Sciatic nerve (tissue), 2 donors: ENCODE measurements at regions not wholly inside any gene's neighbourhood (a gene's known extent, or its start where the extent isn't known, plus 50 kb on each side); places are given as distances from the start of the nearest gene placed in this dataset. TPM values are rescaled to one million over a fixed set of nuclear protein-coding genes. Genes with fewer than 3 reads are reported as not detected.
"Not testable (repeated sequence)": the region's sequence is repeated elsewhere in the genome, so short reads cannot be mapped to it uniquely, and the experiment has no call there.

ENCODE experiments used
- ATAC-seq: fragments of 200-7000 bp; cut with Tn5 transposase; one replicate; pipeline ENCODE4 v1.9.1; 2020; ENCODE audit warnings: mild to moderate bottlenecking, moderate library complexity
- DNase-seq: peaks from one replicate; pipeline ENCODE4 v3.0.0-alpha.2; 2020; ENCODE audit warnings: low spot score
- intact Hi-C: fragments of 100-400 bp; cut with DNase I; formaldehyde crosslinking; loops from one replicate; pipeline ENCODE4 v1.14.2; 2022
- microRNA-seq: library from miRNA; unstranded; fragments of <30 nt; microRNA quantifications from one replicate; pipeline ENCODE4 v1.2.0, GENCODE V29; 2020
- donor health status: DM: no; HTN: no; CAD: no.
- donor health status: DM: no; HTN: no; CAD: no.

DNA sequence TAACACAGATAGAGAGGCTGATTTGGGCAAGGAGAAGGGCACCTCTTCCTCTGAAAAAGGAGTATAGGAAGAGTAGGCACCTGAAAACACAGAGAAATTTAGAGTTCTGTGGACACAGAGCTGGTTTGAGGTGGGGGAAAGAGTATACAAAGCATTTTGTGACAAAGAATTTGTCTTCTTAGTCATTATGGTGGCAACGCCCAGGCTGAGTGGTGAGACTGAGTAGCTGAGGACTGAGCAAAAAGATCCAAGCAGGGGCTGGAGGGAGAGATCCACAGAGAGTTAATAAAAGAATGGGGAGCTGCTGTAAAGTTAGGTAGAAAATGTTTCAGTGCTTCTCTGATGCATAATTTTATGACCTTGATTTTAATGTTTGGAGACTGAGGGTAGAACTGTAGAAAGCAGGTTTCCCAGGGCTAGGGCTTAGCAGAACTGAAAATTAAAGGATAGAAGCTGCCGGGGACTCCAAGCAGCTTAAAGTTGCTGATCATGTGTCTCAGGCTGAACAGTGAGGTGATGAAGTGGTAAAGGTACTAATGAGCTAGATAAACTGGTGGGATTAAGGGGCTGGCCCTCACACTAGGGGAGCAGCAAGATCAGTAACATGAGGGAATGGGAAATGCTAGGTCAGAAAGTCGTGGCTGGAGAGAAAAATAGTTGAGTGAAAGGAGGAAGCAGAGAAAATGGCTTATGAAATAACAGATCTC lies 118.9 kb downstream of the CEP44 start:
- intact Hi-C loops: no loop called here
- no peak for DNase-seq
- no peak for ATAC-seq

DNA sequence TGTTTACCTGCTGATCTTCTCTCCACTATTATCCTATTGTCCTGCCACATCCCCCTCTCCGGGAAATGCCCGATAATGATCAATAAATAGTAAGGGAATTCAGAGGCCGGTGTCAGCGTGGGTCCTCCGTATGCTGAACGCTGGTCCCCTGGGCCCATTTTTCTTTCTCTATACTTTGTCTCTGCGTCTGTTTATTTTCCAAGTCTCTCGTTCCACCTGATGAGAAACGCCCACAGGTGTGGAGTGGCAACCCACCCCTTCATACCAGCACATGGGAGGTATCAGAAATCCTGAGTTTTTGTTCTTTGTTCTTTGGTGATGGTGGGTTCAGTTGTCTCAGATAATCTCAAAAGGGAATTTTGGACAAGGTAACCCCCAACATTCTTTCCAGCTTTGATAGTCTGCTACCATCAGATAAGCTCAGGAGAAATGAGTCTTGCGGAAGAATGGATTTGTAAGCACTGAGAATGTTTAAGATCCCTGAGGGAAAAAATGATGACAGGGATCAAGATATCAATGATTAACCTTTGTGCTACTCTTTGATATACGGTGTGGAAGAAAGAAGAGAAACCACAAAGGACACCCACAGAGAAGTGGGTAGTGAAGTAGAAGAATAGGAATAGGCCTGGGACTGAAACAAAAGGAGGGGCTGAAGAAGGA lies 117.9 kb downstream of the CEP44 start:
- intact Hi-C loops: no loop called here
- no peak for ATAC-seq
- no peak for DNase-seq

DNA sequence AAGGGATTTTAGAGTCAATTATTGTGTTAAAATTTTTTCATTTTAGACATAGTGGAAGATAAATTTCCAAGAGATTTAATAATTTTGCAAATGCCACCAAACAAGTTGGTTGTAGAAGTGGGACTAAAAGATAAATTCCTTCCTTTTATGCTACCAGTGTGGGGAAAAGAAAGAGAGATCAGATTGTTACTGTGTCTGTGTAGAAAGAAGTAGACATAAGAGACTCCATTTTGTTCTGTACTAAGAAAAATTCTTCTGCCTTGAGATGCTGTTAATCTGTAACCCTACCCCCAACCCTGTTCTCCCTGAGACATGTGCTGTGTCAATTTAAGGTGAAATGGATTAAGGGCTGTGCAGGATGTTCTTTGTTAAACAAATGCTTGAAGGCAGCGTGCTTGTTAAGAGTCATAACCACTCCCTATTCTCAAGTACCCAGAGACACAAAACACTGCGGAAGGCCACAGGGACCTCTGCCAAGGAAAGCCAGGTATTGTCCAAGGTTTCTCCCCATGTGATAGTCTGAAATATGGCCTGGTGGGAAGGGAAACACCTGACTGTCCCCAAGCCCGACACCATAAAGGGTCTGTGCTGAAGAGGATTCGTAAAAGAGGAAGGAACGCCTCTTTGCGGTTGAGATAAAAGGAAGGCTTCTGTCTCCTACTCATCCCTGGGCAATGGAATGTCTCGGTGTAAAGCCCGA lies 117.0 kb downstream of the CEP44 start:
- ATAC-seq, DNase-seq, intact Hi-C loops: not testable (repeated sequence)

- peak; percentile 44 for ATAC-seq
- intact Hi-C loops: no loop called here
- DNase-seq: no peak
Measured at GRCh38 chr4:174398728-174399127, 115.0 kb downstream of the CEP44 start.

- DNase-seq (no peak), ATAC-seq (no peak)
- intact Hi-C loops: no loop called here
Measured at GRCh38 chr4:174397366-174398155, 113.8 kb downstream of the CEP44 start.

DNA sequence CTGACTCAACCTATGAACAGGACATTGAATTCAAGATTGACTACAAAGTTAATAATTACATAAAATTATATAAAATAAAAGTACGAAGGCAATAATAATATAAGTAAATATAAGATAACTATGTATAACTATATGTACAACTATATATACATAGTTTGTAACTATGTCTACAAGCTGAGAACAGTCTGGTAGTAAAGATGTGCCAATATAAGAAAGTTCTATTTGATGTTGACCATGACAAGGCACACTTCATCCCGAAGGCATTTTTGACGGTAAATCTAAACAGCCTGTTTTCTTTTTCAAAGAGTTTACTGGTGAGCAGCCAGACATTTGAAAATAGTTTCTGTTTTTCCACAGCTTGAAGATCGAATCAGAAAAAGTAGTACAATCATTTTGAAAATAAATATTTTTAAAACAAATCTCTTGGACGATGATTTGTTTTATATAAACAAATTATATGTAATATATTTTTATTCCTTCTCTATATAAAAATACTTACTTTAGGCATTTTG lies 112.9 kb downstream of the CEP44 start:
- no peak for DNase-seq
- intact Hi-C loops: no loop called here
- ATAC-seq: no peak

GRCh38 chr4:174394915-174395314 lies 111.2 kb downstream of the CEP44 start:
- intact Hi-C loops: no loop called here
- DNase-seq (no peak), ATAC-seq (no peak)

DNA sequence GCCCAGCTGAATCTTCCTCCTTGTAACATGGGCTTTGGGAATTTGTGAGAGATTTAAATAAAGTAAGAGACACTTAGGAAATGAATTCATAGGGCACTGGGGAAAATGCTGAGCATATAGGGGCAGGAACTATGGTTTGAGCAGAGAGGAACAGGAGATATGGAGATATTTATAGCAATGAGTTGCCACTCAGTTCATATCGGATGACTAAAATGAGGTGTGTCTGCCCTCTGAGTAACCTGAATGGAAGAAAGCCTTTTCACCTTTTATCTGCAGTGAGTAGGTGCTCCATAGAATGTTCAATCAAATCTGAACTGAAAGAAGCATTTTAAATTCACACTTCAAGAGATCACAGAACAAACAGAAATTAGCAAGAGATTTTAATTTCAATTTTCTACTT lies 105.7 kb downstream of the CEP44 start:
- intact Hi-C loops: no loop called here
- ATAC-seq: no peak
- DNase-seq: no peak

- DNase-seq: no peak
- ATAC-seq: peak; percentile 55
- intact Hi-C loops: no loop called here
Measured at GRCh38 chr4:174388461-174389145, 104.9 kb downstream of the CEP44 start.

GRCh38 chr4:174387721-174388120 lies 104.0 kb downstream of the CEP44 start:
- intact Hi-C loops: no loop called here
- DNase-seq (no peak), ATAC-seq (no peak)

DNA sequence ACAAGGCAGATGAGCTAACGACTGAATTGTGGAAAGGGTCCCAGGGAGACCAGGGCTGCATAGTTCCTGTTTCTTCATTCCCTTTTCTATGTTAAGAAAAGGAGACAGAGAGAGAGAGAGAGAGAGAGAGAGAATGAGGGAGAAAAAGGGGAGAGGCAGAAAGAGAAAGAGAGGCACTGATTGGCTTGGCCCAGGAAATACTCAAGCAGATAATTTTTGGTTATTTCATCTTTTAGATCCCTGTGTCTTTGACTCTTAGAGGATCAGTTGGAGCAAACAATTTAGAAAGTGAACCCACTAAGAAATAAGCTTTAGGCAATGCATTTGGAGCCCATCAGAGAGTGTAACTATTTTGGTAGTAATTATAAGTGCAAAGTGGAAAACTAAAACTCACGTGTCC lies 103.4 kb downstream of the CEP44 start:
- ATAC-seq: peak; percentile 57
- no peak for DNase-seq
- intact Hi-C loops: no loop called here

DNA sequence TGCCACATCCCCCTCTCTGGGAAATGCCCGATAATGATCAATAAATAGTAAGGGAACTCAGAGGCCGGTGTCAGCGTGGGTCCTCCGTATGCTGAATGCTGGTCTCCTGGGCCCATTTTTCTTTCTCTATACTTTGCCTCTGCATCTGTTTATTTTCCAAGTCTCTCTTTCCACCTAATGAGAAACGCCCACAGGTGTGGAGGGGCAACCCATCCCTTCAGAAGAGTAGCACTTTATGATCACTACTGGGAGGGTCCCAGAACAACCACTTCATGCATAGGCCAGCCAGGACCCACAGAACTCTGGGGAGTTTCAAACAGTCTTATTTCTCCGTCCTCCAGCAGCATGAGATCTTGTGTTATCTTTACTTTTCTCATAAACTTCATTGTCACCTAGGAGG lies 100.1 kb downstream of the CEP44 start:
- no peak for DNase-seq
- intact Hi-C loops: no loop called here
- no peak for ATAC-seq

DNA sequence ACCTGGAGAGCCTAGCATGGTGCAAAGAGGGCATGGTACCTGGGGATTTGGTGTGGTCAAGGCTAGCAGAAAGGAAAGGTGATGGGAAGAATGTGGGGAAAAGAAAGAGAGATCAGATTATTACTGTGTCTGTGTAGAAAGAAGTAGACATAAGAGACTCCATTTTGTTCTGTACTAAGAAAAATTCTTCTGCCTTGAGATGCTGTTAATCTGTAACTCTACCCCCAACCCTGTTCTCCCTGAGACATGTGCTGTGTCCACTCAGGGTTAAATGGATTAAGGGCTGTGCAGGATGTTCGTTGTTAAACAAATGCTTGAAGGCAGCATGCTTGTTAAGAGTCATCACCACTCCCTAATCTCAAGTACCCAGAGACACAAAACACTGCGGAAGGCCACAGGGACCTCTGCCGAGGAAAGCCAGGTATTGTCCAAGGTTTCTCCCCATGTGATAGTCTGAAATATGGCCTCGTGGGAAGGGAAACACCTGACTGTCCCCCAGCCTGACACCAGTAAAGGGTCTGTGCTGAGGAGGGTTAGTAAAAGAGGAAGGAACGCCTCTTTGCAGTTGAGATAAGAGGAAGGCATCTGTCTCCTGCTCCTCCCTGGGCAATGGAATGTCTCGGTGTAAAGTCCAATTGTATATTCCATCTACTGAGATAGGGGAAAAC lies 99.4 kb downstream of the CEP44 start:
- ATAC-seq, intact Hi-C loops: not testable (repeated sequence)

More for the DNA sequence above, 99.4 kb downstream of the CEP44 start:
- not testable (repeated sequence) for DNase-seq

Small RNAs in the stretch of these regions (microRNA-seq; reads per million reads assigned to microRNA genes)
- not detected for gene MIR4276
